Choroid plexus epithelial cell (primary cell): ENCODE measurements at regions not wholly inside any gene's neighbourhood (a gene's known extent, or its start where the extent isn't known, plus 50 kb on each side); places are given as distances from the start of the nearest gene placed in this dataset.

Experiments
- DNase-seq: peaks from one replicate; pipeline ENCODE4 v3.0.0-alpha.2; 2010; ENCODE audit warnings: low read depth
- H3K4me3 ChIP-seq: 2 replicates; pipeline ENCODE4 v1.5.1; 2011; ENCODE audit warnings: low read depth, mild to moderate bottlenecking, control low read depth, low read length, moderate library complexity
- CTCF ChIP-seq: conservative IDR thresholded peaks from 2 replicates; pipeline ENCODE4 v1.5.1; 2011; ENCODE audit warnings: low read depth, mild to moderate bottlenecking, control low read depth, inconsistent platforms, low read length, moderate library complexity

GRCh38 chr5:50964746-50965653, 298.6 kb downstream of the PARP8 start:
- no peak for DNase-seq
- H3K4me3 ChIP-seq: no peak overlapping the region
- no peak for TF ChIP-seq CTCF

GRCh38 chr5:50965654-50966375, 299.4 kb downstream of the PARP8 start:
- TF ChIP-seq CTCF: no peak
- no peak overlapping the region for H3K4me3 ChIP-seq
- DNase-seq: no peak

- no peak overlapping the region for H3K4me3 ChIP-seq
- no peak for TF ChIP-seq CTCF
- no peak for DNase-seq
Observed at GRCh38 chr5:50967009-50967562, 300.6 kb downstream of the PARP8 start.

- no peak overlapping the region for H3K4me3 ChIP-seq
- DNase-seq: no peak
- no peak for TF ChIP-seq CTCF
Observed at GRCh38 chr5:50967563-50968355, 301.3 kb downstream of the PARP8 start.

- DNase-seq: no peak
- H3K4me3 ChIP-seq: no peak overlapping the region
- no peak for TF ChIP-seq CTCF
Observed at GRCh38 chr5:50968356-50969149, 302.1 kb downstream of the PARP8 start.
